ENCODE measurements at regions not wholly inside any gene's neighbourhood (a gene's known extent, or its start where the extent isn't known, plus 50 kb on each side); places are given as distances from the start of the nearest gene placed in this dataset.

DNA sequence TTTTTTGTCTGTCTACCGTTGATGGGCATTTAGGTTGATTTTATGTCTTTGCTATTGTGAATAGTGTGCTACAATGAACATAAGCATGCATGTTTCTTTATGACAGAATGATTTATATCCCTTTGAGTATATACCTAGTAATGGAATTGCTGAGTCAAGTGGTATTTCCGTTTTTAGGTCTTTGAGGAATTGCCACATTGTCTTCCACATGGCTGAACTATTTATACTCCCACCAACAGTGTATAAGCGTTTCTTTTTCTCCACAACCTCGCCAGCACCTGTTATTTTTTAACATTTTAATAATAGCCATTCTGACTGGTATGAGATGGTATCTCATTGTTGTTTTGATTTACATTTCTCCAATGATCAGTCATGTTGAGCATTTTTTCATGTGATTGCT is 89.6 kb upstream of the GALNT15 start:
- Histone ChIP-seq H3K9me3 (ENCODE audit: control insufficient read depth, low read depth, low read length) (peaks cover 9% of the 10 kb centered on the region), H3K4me3 (ENCODE audit: control insufficient read depth in 2 of 3, extremely low read depth in 1 of 3, insufficient read depth in 2 of 3, low read depth in 1 of 3, low read length in 3 of 3) (no peak overlapping the region), H3K27me3 (ENCODE audit: control insufficient read depth, extremely low read depth, insufficient read depth, low read length) (no peaks in the 10 kb centered on the region), H3K9ac (ENCODE audit: control insufficient read depth, extremely low read depth, insufficient read depth, low read length) (no peak overlapping the region), H3K36me3 (ENCODE audit: control insufficient read depth in 2 of 2, extremely low read depth in 1 of 2, insufficient read depth in 2 of 2, low read length in 2 of 2) (no peaks in the 10 kb centered on the region), H2AFZ (ENCODE audit: control insufficient read depth, low read length) (no peak overlapping the region), H3K4me1 (ENCODE audit: control insufficient read depth, extremely low read depth, insufficient read depth, low read length) (peaks cover 12% of the 10 kb centered on the region), H3K27ac (ENCODE audit: control insufficient read depth, insufficient read depth, low read length) (no peak overlapping the region), H3K9me1 (ENCODE audit: control insufficient read depth, extremely low read depth, insufficient read depth, low read length) (no peaks in the 10 kb centered on the region), H4K20me1 (ENCODE audit: control insufficient read depth, extremely low read depth, insufficient read depth, low read length) (no peaks in the 10 kb centered on the region), H3K4me2 (ENCODE audit: control insufficient read depth, extremely low read depth, insufficient read depth, low read depth, low read length) (no peak overlapping the region), H3K79me2 (ENCODE audit: control insufficient read depth, insufficient read depth, low read length) (no peaks in the 10 kb centered on the region)
- TF ChIP-seq, protein P1, sequence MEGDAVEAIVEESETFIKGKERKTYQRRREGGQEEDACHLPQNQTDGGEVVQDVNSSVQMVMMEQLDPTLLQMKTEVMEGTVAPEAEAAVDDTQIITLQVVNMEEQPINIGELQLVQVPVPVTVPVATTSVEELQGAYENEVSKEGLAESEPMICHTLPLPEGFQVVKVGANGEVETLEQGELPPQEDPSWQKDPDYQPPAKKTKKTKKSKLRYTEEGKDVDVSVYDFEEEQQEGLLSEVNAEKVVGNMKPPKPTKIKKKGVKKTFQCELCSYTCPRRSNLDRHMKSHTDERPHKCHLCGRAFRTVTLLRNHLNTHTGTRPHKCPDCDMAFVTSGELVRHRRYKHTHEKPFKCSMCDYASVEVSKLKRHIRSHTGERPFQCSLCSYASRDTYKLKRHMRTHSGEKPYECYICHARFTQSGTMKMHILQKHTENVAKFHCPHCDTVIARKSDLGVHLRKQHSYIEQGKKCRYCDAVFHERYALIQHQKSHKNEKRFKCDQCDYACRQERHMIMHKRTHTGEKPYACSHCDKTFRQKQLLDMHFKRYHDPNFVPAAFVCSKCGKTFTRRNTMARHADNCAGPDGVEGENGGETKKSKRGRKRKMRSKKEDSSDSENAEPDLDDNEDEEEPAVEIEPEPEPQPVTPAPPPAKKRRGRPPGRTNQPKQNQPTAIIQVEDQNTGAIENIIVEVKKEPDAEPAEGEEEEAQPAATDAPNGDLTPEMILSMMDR (optimal IDR thresholded peaks at IDR 0.05 in 1 of 3, IDR thresholded peaks at IDR 0.05 in 1 of 3, conservative IDR thresholded peaks at IDR 0.05 in 1 of 3; ENCODE audit: extremely low read depth in 1 of 3, insufficient read depth in 2 of 3, low read length in 3 of 3) = no peak
- FAIRE-seq (no peak), DNase-seq (ENCODE audit: low read depth, low spot score) (no peak)
- dilution Hi-C loops (cut with MboI; ENCODE audit: extremely low pct_ligation_motif_present, low sequenced_read_pairs) = no loop called here

DNA sequence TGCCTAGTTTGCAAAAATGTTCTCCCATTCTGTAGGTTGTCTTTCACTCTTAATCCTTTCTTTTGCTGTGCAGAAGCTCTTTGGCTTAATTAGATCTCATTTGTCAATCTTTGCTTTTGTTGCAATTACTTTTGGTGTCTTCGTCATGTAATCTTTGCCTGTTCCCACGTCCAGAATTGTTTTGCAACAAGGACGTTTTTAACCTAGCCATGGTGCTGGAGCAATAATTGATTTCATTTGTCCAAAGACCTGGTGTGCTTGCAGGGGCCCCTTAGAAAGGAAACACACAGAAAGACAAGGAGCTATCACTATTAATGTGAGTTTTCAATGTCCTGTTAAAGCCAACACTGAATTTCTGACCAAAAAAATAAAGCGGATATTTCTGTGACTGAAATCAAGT is 89.1 kb upstream of the GALNT15 start:
- no peak overlapping the region for H2AFZ ChIP-seq (ENCODE audit: control insufficient read depth, low read length)
- no peaks in the 10 kb centered on the region for H4K20me1 ChIP-seq (ENCODE audit: control insufficient read depth, extremely low read depth, insufficient read depth, low read length)
- H3K4me1 ChIP-seq (ENCODE audit: control insufficient read depth, extremely low read depth, insufficient read depth, low read length) = peaks cover 18% of the 10 kb centered on the region
- H3K4me2 ChIP-seq (ENCODE audit: control insufficient read depth, extremely low read depth, insufficient read depth, low read depth, low read length) = no peak overlapping the region
- TF ChIP-seq EZH2 (IDR thresholded peaks at IDR 0.05; ENCODE audit: low read length) = no peak
- TF ChIP-seq, protein P1 (optimal IDR thresholded peaks at IDR 0.05 in 1 of 3, IDR thresholded peaks at IDR 0.05 in 1 of 3, conservative IDR thresholded peaks at IDR 0.05 in 1 of 3; ENCODE audit: extremely low read depth in 1 of 3, insufficient read depth in 2 of 3, low read length in 3 of 3) = no peak
- dilution Hi-C loops (cut with MboI; ENCODE audit: extremely low pct_ligation_motif_present, low sequenced_read_pairs) = no loop called here
- H3K27me3 ChIP-seq (ENCODE audit: control insufficient read depth, extremely low read depth, insufficient read depth, low read length) = no peaks in the 10 kb centered on the region
- H3K27ac ChIP-seq (ENCODE audit: control insufficient read depth, insufficient read depth, low read length) = no peak overlapping the region
- H3K9ac ChIP-seq (ENCODE audit: control insufficient read depth, extremely low read depth, insufficient read depth, low read length) = no peak overlapping the region
- no peaks in the 10 kb centered on the region for H3K79me2 ChIP-seq (ENCODE audit: control insufficient read depth, insufficient read depth, low read length)
- H3K9me1 ChIP-seq (ENCODE audit: control insufficient read depth, extremely low read depth, insufficient read depth, low read length) = no peaks in the 10 kb centered on the region
- DNase-seq (ENCODE audit: low read depth, low spot score) = no peak
- FAIRE-seq = no peak
- H3K36me3 ChIP-seq (ENCODE audit: control insufficient read depth in 2 of 2, extremely low read depth in 1 of 2, insufficient read depth in 2 of 2, low read length in 2 of 2) = no peaks in the 10 kb centered on the region
- H3K4me3 ChIP-seq (ENCODE audit: control insufficient read depth in 2 of 3, extremely low read depth in 1 of 3, insufficient read depth in 2 of 3, low read depth in 1 of 3, low read length in 3 of 3) = no peak overlapping the region
- peaks cover 9% of the 10 kb centered on the region for H3K9me3 ChIP-seq (ENCODE audit: control insufficient read depth, low read depth, low read length)

All from keratinocyte (primary cell).